ENCODE measurements at regions not wholly inside any gene's neighbourhood (a gene's known extent, or its start where the extent isn't known, plus 50 kb on each side); places are given as distances from the start of the nearest gene placed in this dataset.

DNA sequence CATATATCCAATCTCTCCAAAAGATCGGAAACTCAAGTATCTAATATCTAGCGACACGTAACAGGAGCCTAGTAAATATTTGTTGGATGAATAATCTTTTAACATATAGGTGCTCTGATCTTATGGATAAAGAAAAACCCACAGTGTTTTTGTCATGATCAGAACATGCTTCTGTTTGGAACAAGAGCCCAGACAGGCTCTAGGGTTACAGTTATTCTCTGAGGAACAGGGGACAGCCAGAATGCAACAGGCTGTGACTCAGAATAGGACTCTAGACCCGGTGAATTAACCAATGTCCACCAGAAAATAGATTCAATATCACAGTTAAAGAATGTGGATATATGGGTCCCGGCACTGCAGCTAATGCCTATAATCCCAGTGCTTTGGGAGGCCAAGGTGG, 296.1 kb upstream of the FZD8 start:
- DNase-seq (no peak), ATAC-seq (no peak)
- intact Hi-C loops (cut with DNase I): no loop called here
- WGBS (ENCODE audit: insufficient coverage, low coverage, low lambda C conversion rate, missing lambda C conversion rate): 92% methylated on average over 5 of the region's 5 CpGs
- Histone ChIP-seq H3K27ac (no peak overlapping the region), H3K36me3 (no peaks in the 10 kb centered on the region), H3K9me3 (no peaks in the 10 kb centered on the region), H3K27me3 (no peaks in the 10 kb centered on the region), H3K4me1 (peaks cover 0 to 8% (median 0%) of the 10 kb centered on the region in 4 donors), H3K4me3 (no peak overlapping the region)
- TF ChIP-seq, protein P1, sequence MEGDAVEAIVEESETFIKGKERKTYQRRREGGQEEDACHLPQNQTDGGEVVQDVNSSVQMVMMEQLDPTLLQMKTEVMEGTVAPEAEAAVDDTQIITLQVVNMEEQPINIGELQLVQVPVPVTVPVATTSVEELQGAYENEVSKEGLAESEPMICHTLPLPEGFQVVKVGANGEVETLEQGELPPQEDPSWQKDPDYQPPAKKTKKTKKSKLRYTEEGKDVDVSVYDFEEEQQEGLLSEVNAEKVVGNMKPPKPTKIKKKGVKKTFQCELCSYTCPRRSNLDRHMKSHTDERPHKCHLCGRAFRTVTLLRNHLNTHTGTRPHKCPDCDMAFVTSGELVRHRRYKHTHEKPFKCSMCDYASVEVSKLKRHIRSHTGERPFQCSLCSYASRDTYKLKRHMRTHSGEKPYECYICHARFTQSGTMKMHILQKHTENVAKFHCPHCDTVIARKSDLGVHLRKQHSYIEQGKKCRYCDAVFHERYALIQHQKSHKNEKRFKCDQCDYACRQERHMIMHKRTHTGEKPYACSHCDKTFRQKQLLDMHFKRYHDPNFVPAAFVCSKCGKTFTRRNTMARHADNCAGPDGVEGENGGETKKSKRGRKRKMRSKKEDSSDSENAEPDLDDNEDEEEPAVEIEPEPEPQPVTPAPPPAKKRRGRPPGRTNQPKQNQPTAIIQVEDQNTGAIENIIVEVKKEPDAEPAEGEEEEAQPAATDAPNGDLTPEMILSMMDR (IDR thresholded peaks at IDR 0.05): no peak
- no peak for TF ChIP-seq POLR2A (IDR thresholded peaks at IDR 0.05)

DNA sequence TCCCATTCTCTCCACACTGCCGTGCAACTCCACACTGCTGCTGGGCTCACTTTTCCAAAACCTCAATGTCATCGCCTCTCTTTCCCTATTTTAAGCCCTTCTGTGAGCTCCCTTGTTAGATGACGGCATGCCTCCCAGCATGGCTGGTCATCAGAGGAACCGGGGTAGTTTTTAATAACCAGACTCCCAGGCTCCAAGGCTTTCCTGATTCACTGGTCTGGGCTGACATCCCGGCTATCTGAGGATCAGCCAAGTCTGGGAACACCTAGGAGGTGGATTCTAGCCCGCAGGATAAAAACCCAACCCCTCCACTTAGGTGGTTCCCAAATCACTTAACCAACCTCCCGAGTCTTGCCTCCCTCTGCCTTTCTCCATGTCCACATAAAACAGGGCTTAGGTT, 295.4 kb upstream of the FZD8 start:
- Histone ChIP-seq H3K36me3 (no peaks in the 10 kb centered on the region), H3K4me3 (no peak overlapping the region), H3K27ac (no peak overlapping the region), H3K4me1 (peaks cover 0 to 8% (median 0%) of the 10 kb centered on the region in 4 donors), H3K9me3 (no peaks in the 10 kb centered on the region), H3K27me3 (no peaks in the 10 kb centered on the region)
- ATAC-seq: no peak
- no peak for DNase-seq
- 90% methylated on average over 6 of the region's 7 CpGs for WGBS (ENCODE audit: insufficient coverage, low coverage, low lambda C conversion rate, missing lambda C conversion rate)
- TF ChIP-seq POLR2A (IDR thresholded peaks at IDR 0.05): no peak
- TF ChIP-seq, protein P1 (IDR thresholded peaks at IDR 0.05): no peak
- intact Hi-C loops (cut with DNase I): no loop called here

DNA sequence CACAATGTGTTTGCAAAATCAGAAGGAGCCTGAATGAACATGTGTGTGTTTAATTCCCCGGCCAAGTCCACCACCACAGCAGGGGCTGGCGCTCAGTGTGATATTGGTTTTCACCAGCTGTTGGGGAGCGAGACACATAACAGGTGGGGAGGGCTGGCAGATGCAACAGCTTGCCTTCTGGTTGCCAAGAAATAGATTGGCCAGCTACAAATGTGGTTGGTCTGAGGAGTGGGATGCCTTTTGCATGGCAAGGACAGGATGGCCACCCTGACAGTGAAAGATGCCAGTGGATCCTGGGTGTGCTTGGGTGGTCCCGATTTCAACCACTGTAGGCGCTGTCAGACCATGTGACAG, 292.5 kb upstream of the FZD8 start:
- DNase-seq (no peak), ATAC-seq (no peak)
- Histone ChIP-seq H3K27me3 (no peaks in the 10 kb centered on the region), H3K4me1 (peaks cover 0 to 8% (median 0%) of the 10 kb centered on the region in 4 donors), H3K36me3 (no peaks in the 10 kb centered on the region), H3K9me3 (no peaks in the 10 kb centered on the region), H3K4me3 (no peak overlapping the region), H3K27ac (no peak overlapping the region)
- intact Hi-C loops (cut with DNase I): no loop called here
- 83% methylated on average over 4 of the region's 5 CpGs for WGBS (ENCODE audit: insufficient coverage, low coverage, low lambda C conversion rate, missing lambda C conversion rate)
- TF ChIP-seq POLR2A (IDR thresholded peaks at IDR 0.05): no peak
- TF ChIP-seq, protein P1 (IDR thresholded peaks at IDR 0.05): no peak

DNA sequence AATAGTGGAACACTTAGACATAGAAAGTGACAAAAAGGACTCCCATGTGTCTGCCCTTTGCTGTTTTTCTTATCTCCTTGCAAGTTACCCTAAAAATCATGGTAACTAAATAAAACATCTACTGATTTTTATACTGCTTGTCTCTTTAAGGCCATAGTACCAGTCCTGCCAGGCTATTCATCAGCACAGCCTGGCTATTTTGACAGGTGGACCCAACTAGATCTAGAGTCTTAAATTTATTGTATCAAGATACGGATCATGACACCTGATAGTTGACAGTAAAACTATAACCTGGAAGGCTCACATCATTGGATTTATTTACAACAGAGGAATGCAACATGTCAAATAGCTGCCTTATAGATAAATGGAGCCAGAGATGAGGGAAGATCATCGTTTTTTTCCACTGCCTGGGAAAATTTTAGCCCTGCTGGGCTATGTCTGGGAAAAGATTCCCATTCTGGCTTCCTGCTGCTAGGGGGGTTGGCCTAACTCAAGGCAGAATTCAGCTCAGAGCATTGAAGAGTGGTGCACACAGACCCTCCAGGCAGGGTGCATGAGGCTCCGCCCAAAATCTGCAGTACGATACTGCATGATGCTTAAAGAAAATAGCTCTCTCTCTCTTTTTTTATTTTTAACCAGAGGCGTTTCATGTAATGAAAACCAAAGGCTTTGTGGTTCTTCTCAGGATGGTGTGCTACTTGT, 292.0 kb upstream of the FZD8 start:
- 79% methylated on average over 5 of the region's 5 CpGs for WGBS (ENCODE audit: insufficient coverage, low coverage, low lambda C conversion rate, missing lambda C conversion rate)

More for the DNA sequence above, 292.0 kb upstream of the FZD8 start:
- H3K36me3 ChIP-seq: no peaks in the 10 kb centered on the region
- no peaks in the 10 kb centered on the region for H3K27me3 ChIP-seq
- peak in 1 of 4 donors; percentile 15 for ATAC-seq
- H3K4me1 ChIP-seq: peaks cover 0 to 8% (median 0%) of the 10 kb centered on the region in 4 donors
- no peaks in the 10 kb centered on the region for H3K9me3 ChIP-seq
- intact Hi-C loops (cut with DNase I): no loop called here
- TF ChIP-seq POLR2A (IDR thresholded peaks at IDR 0.05): no peak
- TF ChIP-seq, protein P1 (IDR thresholded peaks at IDR 0.05): no peak
- H3K27ac ChIP-seq: no peak overlapping the region
- H3K4me3 ChIP-seq: no peak overlapping the region
- no peak for DNase-seq

Data from right lobe of liver (tissue), 6 donors.